ENCODE measurements at regions not wholly inside any gene's neighbourhood (a gene's known extent, or its start where the extent isn't known, plus 50 kb on each side); places are given as distances from the start of the nearest gene placed in this dataset.

- intact Hi-C loops (cut with micrococcal nuclease): no loop called here
- no peak for ATAC-seq
- no peak for DNase-seq
Observed at GRCh38 chr4:138964716-138965426, 50.7 kb upstream of the NOCT start.

- DNase-seq (no peak), ATAC-seq (no peak)
- intact Hi-C loops (cut with micrococcal nuclease): no loop called here
Observed at GRCh38 chr4:138963412-138963811, 52.2 kb upstream of the NOCT start.

- intact Hi-C loops (cut with micrococcal nuclease): no loop called here
- ATAC-seq: no peak
- no peak for DNase-seq
Observed at GRCh38 chr4:138961664-138962063, 53.9 kb upstream of the NOCT start.

GRCh38 chr4:138961129-138961528 lies 54.5 kb upstream of the NOCT start:
- ATAC-seq (no peak), DNase-seq (no peak)
- intact Hi-C loops (cut with micrococcal nuclease): no loop called here

GRCh38 chr4:138960175-138960710 lies 55.3 kb upstream of the NOCT start:
- no peak for ATAC-seq
- DNase-seq: no peak
- intact Hi-C loops (cut with micrococcal nuclease): no loop called here

- DNase-seq (no peak), ATAC-seq (no peak)
- intact Hi-C loops (cut with micrococcal nuclease): no loop called here
Observed at GRCh38 chr4:138959097-138959815, 56.3 kb upstream of the NOCT start.

GRCh38 chr4:138958519-138958918 lies 57.1 kb upstream of the NOCT start:
- ATAC-seq (peak; percentile 28), DNase-seq (no peak)
- intact Hi-C loops (cut with micrococcal nuclease): no loop called here

GRCh38 chr4:138957302-138957701 lies 58.3 kb upstream of the NOCT start:
- intact Hi-C loops (cut with micrococcal nuclease): no loop called here
- ATAC-seq (no peak), DNase-seq (no peak)

- intact Hi-C loops (cut with micrococcal nuclease): no loop called here
- no peak for DNase-seq
- ATAC-seq: no peak
Observed at GRCh38 chr4:138954428-138954827, 61.2 kb upstream of the NOCT start.

- intact Hi-C loops (cut with micrococcal nuclease): no loop called here
- DNase-seq (no peak), ATAC-seq (peak; percentile 56)
Observed at GRCh38 chr4:138953961-138954371, 61.6 kb upstream of the NOCT start.

GRCh38 chr4:138952411-138952810 lies 63.2 kb upstream of the NOCT start:
- intact Hi-C loops (cut with micrococcal nuclease): no loop called here
- no peak for ATAC-seq
- DNase-seq: no peak

GRCh38 chr4:138951764-138952163 lies 63.8 kb upstream of the NOCT start:
- intact Hi-C loops (cut with micrococcal nuclease): no loop called here
- ATAC-seq (no peak), DNase-seq (no peak)

- intact Hi-C loops (cut with micrococcal nuclease): no loop called here
- no peak for DNase-seq
- no peak for ATAC-seq
Observed at GRCh38 chr4:138949866-138950265, 65.7 kb upstream of the NOCT start.

- no peak for DNase-seq
- intact Hi-C loops (cut with micrococcal nuclease): no loop called here
- ATAC-seq: no peak
Observed at GRCh38 chr4:138948918-138949317, 66.7 kb upstream of the NOCT start.

- intact Hi-C loops (cut with micrococcal nuclease): no loop called here
- ATAC-seq (no peak), DNase-seq (no peak)
Observed at GRCh38 chr4:138946306-138946705, 69.3 kb upstream of the NOCT start.

- DNase-seq (no peak), ATAC-seq (no peak)
- intact Hi-C loops (cut with micrococcal nuclease): no loop called here
Observed at GRCh38 chr4:138945840-138946239, 69.7 kb upstream of the NOCT start.

GRCh38 chr4:138945401-138945800 lies 70.2 kb upstream of the NOCT start:
- DNase-seq (no peak), ATAC-seq (no peak)
- intact Hi-C loops (cut with micrococcal nuclease): no loop called here

GRCh38 chr4:138943893-138944292 lies 71.7 kb upstream of the NOCT start:
- intact Hi-C loops (cut with micrococcal nuclease): no loop called here
- no peak for DNase-seq
- ATAC-seq: no peak

GRCh38 chr4:138941037-138941436 lies 74.5 kb upstream of the NOCT start:
- intact Hi-C loops (cut with micrococcal nuclease): no loop called here
- ATAC-seq (no peak), DNase-seq (no peak)

GRCh38 chr4:138939960-138940359 lies 75.6 kb upstream of the NOCT start:
- ATAC-seq (no peak), DNase-seq (no peak)
- intact Hi-C loops (cut with micrococcal nuclease): no loop called here

GRCh38 chr4:138938366-138938690 lies 77.3 kb upstream of the NOCT start:
- ATAC-seq (peak; percentile 54), DNase-seq (no peak)
- intact Hi-C loops (cut with micrococcal nuclease): no loop called here
